Hepatocyte (in vitro differentiated cells): ENCODE measurements at regions not wholly inside any gene's neighbourhood (a gene's known extent, or its start where the extent isn't known, plus 50 kb on each side); places are given as distances from the start of the nearest gene placed in this dataset.

Source experiments
- DNase-seq: peaks from one replicate; pipeline ENCODE4 v3.0.0-alpha.2; 2016; ENCODE audit warnings: low spot score
- H2AFZ ChIP-seq: fragments of 200-600 bp; sonication (generic); 2 replicates; pipeline ENCODE4 v1.6.0; 2016; ENCODE audit warnings: antibody characterized with exemption, mild to moderate bottlenecking
- H3K27ac ChIP-seq: fragments of 200-600 bp; sonication (generic); 2 replicates; pipeline ENCODE4 v1.5.1; 2016; ENCODE audit warnings: mild to moderate bottlenecking
- H3K27me3 ChIP-seq: fragments of 200-600 bp; sonication (generic); 2 replicates; pipeline ENCODE4 v1.6.1; 2016
- H3K36me3 ChIP-seq: fragments of 200-600 bp; sonication (generic); replicated peaks from 2 replicates; pipeline ENCODE4 v1.5.1; 2016; ENCODE audit warnings: low read depth; ENCODE audit not compliant: insufficient read depth
- H3K4me1 ChIP-seq: fragments of 200-600 bp; sonication (generic); 2 replicates; pipeline ENCODE4 v1.5.1; 2016; ENCODE audit warnings: mild to moderate bottlenecking, moderate library complexity; ENCODE audit not compliant: insufficient read depth
- H3K4me2 ChIP-seq: fragments of 200-600 bp; sonication (generic); 2 replicates; pipeline ENCODE4 v1.6.0; 2016
- H3K4me3 ChIP-seq: fragments of 200-600 bp; sonication (generic); 2 replicates; pipeline ENCODE4 v1.5.1; 2016; ENCODE audit warnings: mild to moderate bottlenecking
- H3K79me2 ChIP-seq: fragments of 200-600 bp; sonication (generic); 2 replicates; pipeline ENCODE4 v1.6.0; 2017; ENCODE audit warnings: mild to moderate bottlenecking
- H3K9me2 ChIP-seq: fragments of 200-600 bp; sonication (generic); replicated peaks from 2 replicates; pipeline ENCODE4 v1.6.0; 2017; ENCODE audit warnings: mild to moderate bottlenecking; ENCODE audit not compliant: insufficient read depth
- H3K9me3 ChIP-seq: fragments of 200-600 bp; sonication (generic); 2 replicates; pipeline ENCODE4 v1.5.1; 2016; ENCODE audit warnings: low read depth, mild to moderate bottlenecking
- H4K20me1 ChIP-seq: fragments of 200-600 bp; sonication (generic); 2 replicates; pipeline ENCODE4 v1.6.0; 2016; ENCODE audit warnings: mild to moderate bottlenecking; ENCODE audit not compliant: insufficient read depth, poor library complexity, severe bottlenecking
- EZH2 ChIP-seq: fragments of 200-600 bp; sonication (generic); IDR thresholded peaks from 2 replicates; pipeline ENCODE4 v1.6.1; 2016; ENCODE audit warnings: antibody characterized with exemption, mild to moderate bottlenecking, borderline replicate concordance
- EZH2phosphoT487 ChIP-seq: fragments of 200-600 bp; sonication (generic); IDR thresholded peaks from one replicate; pipeline ENCODE4 v1.6.1; 2018; ENCODE audit warnings: antibody characterized with exemption, mild to moderate bottlenecking, low read depth, moderate library complexity; ENCODE audit not compliant: unreplicated experiment, severe bottlenecking
- WGBS: methylation state at CpG from one replicate; pipeline ENCODE4 v1.1.6; 2016; ENCODE audit warnings: low lambda C conversion rate; ENCODE audit errors: missing lambda C conversion rate; 5-methylcytosine and 5-hydroxymethylcytosine counted together
- TF ChIP-seq, protein P1 (sequence below): fragments of 200-600 bp; sonication (generic); IDR thresholded peaks from 2 replicates; pipeline ENCODE4 v1.5.1; 2016; ENCODE audit warnings: antibody characterized with exemption, mild to moderate bottlenecking; ENCODE audit not compliant: poor library complexity

DNA sequence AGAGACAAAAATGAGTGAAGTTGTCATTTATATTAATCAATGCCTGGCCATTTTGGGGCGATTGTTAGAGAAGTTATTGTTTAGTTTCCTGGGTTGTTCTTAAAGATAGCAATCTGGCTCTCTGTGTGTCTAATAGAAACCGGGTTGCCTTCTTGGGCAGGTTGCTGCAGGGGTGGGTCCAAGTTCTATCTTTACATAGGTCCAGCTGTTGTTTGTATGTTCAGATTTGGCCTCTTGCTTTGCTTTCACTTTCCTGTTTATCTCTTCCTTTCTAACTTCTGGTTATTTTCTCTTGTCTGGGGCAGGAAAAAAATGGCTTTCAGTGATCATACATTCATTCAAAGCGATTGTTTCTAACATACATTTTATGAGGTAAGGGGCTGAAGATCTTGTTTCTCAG lies 128.4 kb upstream of the NOX3 start:
- no peaks in the 10 kb centered on the region for H3K79me2 ChIP-seq
- no peaks in the 10 kb centered on the region for H3K36me3 ChIP-seq
- no peaks in the 10 kb centered on the region for H3K9me2 ChIP-seq
- no peaks in the 10 kb centered on the region for H4K20me1 ChIP-seq
- no peak overlapping the region for H3K4me2 ChIP-seq
- no peaks in the 10 kb centered on the region for H3K4me1 ChIP-seq
- no peak overlapping the region for H3K4me3 ChIP-seq
- H3K27ac ChIP-seq: no peak overlapping the region
- TF ChIP-seq EZH2phosphoT487 (no peak), EZH2 (no peak)
- TF ChIP-seq, protein P1, sequence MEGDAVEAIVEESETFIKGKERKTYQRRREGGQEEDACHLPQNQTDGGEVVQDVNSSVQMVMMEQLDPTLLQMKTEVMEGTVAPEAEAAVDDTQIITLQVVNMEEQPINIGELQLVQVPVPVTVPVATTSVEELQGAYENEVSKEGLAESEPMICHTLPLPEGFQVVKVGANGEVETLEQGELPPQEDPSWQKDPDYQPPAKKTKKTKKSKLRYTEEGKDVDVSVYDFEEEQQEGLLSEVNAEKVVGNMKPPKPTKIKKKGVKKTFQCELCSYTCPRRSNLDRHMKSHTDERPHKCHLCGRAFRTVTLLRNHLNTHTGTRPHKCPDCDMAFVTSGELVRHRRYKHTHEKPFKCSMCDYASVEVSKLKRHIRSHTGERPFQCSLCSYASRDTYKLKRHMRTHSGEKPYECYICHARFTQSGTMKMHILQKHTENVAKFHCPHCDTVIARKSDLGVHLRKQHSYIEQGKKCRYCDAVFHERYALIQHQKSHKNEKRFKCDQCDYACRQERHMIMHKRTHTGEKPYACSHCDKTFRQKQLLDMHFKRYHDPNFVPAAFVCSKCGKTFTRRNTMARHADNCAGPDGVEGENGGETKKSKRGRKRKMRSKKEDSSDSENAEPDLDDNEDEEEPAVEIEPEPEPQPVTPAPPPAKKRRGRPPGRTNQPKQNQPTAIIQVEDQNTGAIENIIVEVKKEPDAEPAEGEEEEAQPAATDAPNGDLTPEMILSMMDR: no peak
- H3K27me3 ChIP-seq: no peaks in the 10 kb centered on the region
- DNase-seq: no peak
- no peak overlapping the region for H2AFZ ChIP-seq
- H3K9me3 ChIP-seq: no peaks in the 10 kb centered on the region
- WGBS: 77% methylated on average over 3 of the region's 3 CpGs

DNA sequence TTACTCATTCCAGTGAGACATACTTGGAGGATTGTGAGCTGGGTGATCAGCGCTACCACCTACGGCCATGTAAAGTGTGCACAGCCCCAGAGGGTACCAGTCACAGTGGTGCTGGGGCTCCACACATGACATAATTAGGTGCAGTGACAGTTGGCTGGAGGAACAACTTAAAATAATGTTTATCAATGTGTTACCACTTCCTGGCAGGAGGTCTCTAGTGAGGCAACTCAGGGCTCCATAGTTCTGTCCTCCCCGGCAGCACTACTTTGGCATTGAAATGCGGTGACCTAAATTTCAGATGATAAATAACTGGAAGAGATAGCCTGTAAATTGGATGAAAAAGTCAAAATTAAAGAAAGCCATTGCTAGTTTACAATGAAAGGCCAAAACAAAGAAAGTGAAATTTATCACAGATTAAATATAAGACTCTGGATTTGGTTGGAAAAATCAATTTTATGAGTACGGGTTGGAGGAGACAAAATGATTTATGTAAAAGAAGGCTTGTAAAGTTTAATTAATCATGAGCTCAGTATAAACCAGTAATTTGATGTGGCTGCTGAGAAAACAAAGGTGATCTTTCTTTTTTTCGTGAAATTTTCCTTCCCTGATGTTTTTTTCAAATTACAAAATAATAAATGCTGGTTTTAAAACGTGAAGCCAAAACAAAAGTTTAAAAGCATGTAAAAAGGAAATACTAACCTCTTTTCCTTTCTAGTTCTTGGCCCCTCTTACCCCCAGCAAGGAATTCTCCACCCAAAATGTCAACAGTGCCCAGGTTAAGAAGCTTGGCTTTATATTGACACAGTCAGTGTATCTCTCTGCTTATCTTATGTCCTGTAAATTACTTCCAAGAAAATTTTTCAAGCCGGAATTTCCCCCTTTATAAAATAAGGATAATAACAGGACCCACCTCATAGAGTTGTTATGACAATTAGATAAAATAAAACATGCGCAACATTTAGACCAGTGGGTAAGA lies 126.7 kb upstream of the NOX3 start:
- Histone ChIP-seq H3K4me1 (no peaks in the 10 kb centered on the region), H3K79me2 (no peaks in the 10 kb centered on the region), H4K20me1 (no peaks in the 10 kb centered on the region), H3K9me2 (no peaks in the 10 kb centered on the region), H3K4me2 (no peak overlapping the region), H3K9me3 (no peaks in the 10 kb centered on the region), H3K4me3 (no peak overlapping the region), H3K27me3 (no peaks in the 10 kb centered on the region), H3K36me3 (no peaks in the 10 kb centered on the region), H2AFZ (no peak overlapping the region), H3K27ac (no peak overlapping the region)
- TF ChIP-seq EZH2 (no peak), EZH2phosphoT487 (no peak)
- TF ChIP-seq, protein P1: no peak
- DNase-seq: no peak
- 77% methylated on average over 9 of the region's 9 CpGs for WGBS

DNA sequence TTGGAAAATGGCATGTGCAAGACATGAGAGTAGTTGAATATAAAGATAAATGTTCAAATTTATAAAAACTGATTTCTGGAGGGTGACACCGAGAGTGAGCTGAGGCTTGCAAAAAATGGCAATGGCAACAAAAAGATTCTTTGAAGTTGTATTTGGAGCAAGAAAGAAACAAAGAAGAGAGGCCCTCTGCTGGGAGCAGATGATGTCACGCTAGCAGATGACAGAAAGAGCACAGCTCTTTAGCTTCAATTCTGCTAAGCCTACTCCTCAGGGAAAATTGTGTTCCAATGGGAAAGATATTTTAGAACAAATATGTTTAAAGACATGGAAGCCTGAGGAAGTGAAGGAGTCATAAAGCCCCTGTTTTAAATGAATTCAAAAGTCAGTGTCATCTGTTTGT lies 125.3 kb upstream of the NOX3 start:
- H3K27ac ChIP-seq: no peak overlapping the region

More for the DNA sequence above, 125.3 kb upstream of the NOX3 start:
- Histone ChIP-seq H3K36me3 (no peaks in the 10 kb centered on the region), H3K4me2 (no peak overlapping the region), H4K20me1 (no peaks in the 10 kb centered on the region), H2AFZ (no peak overlapping the region), H3K9me3 (no peaks in the 10 kb centered on the region), H3K4me1 (no peaks in the 10 kb centered on the region), H3K79me2 (no peaks in the 10 kb centered on the region), H3K4me3 (no peak overlapping the region), H3K27me3 (no peaks in the 10 kb centered on the region), H3K9me2 (no peaks in the 10 kb centered on the region)
- WGBS: 75% methylated on average over 2 of the region's 2 CpGs
- DNase-seq: no peak
- TF ChIP-seq EZH2: no peak
- TF ChIP-seq, protein P1: no peak
- TF ChIP-seq EZH2phosphoT487: no peak
